GM21825 (cell line): ENCODE measurements at regions not wholly inside any gene's neighbourhood (a gene's known extent, or its start where the extent isn't known, plus 50 kb on each side); places are given as distances from the start of the nearest gene placed in this dataset.

Experiments used
- ATAC-seq: cut with Tn5 transposase; IDR thresholded peaks from one replicate; pipeline ENCODE4 v1.9.1; 2021; ENCODE audit warnings: mild to moderate bottlenecking, moderate library complexity; ENCODE audit not compliant: unreplicated experiment

DNA sequence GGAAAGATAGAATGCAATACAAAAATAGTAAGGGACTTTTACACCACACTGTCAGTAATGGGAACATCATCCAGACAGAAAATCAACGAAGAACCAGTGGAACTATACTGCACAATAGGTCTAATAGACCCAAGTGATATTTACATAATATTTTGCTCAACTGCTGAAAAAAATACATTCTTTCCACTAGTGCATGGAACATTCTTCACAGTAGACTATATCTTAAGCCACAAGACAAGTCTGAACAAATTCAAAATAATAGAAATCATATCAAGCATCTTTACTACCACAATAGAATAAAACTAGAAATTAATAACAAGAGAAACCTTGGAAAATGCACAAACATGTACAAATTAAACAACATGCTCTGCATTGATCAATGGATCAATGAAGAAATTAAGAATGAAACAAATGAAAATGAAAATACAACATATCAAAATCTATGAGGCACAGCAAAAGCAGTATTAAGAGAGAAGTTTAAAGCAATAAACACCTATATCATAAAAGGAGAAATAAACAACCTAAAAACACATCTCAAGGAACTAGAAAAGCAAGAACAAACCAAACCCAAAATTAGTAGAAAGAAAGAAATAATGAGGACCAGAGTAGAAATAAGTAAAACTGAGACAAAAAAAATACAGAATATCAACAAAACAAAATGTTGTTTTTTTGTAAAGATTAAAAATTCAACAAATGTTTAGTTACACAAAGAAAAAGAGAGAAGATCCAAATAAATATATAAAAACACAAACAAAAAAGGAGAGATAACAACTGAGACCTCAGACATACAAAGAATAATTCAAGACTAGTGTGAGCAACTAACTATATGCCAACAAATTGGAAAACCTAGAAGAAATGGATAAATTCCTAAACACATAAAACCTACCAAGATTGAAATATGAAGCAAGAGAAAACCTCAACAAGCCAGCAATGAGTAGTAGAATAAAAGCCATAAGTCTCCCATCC is 51.5 kb upstream of the ANTXR2 start:
- no peak for ATAC-seq
